Mesothelial cell of epicardium (in vitro differentiated cells): ENCODE measurements at regions not wholly inside any gene's neighbourhood (a gene's known extent, or its start where the extent isn't known, plus 50 kb on each side); places are given as distances from the start of the nearest gene placed in this dataset.

Experiments used
- DNase-seq, 2 experiments: peaks; one replicate each; pipeline ENCODE4 v3.0.0; 2021; ENCODE audit warnings: low spot score in 2 of 2; ENCODE audit not compliant: unreplicated experiment in 2 of 2
- H3K27ac Mint-ChIP-seq: 2 replicates; pipeline ENCODE4 v1.8.0; 2021; ENCODE audit warnings: mixed read lengths
- H3K27me3 Mint-ChIP-seq: 2 replicates; pipeline ENCODE4 v1.8.0; 2021; ENCODE audit warnings: low read depth, mixed read lengths
- H3K36me3 Mint-ChIP-seq: 2 replicates; pipeline ENCODE4 v1.8.0; 2021; ENCODE audit warnings: mixed read lengths
- H3K4me1 Mint-ChIP-seq: 2 replicates; pipeline ENCODE4 v1.8.0; 2021; ENCODE audit warnings: mixed read lengths
- H3K4me3 Mint-ChIP-seq: 2 replicates; pipeline ENCODE4 v1.8.0; 2021; ENCODE audit warnings: mild to moderate bottlenecking, moderate library complexity, mixed read lengths
- H3K9me3 Mint-ChIP-seq: 2 replicates; pipeline ENCODE4 v1.8.0; 2021; ENCODE audit warnings: mixed read lengths
- CTCF ChIP-seq: fragments of 200-600 bp; sonication (generic); IDR thresholded peaks from one replicate; pipeline ENCODE4 v1.5.0; 2021; ENCODE audit warnings: antibody characterized with exemption; ENCODE audit not compliant: unreplicated experiment

GRCh38 chr6:87916446-87916845 is 131.2 kb upstream of the SPACA1 start:
- no peak for TF ChIP-seq CTCF
- no peak for DNase-seq
- H3K36me3 Mint-ChIP-seq: no peaks in the 10 kb centered on the region
- no peak overlapping the region for H3K4me3 Mint-ChIP-seq
- H3K27me3 Mint-ChIP-seq: no peaks in the 10 kb centered on the region
- H3K9me3 Mint-ChIP-seq: peaks cover 5% of the 10 kb centered on the region
- H3K27ac Mint-ChIP-seq: no peak overlapping the region
- H3K4me1 Mint-ChIP-seq: peaks cover 10% of the 10 kb centered on the region

GRCh38 chr6:87914637-87915395 is 132.8 kb upstream of the SPACA1 start:
- H3K4me3 Mint-ChIP-seq: no peak overlapping the region
- peaks cover 10% of the 10 kb centered on the region for H3K4me1 Mint-ChIP-seq
- H3K36me3 Mint-ChIP-seq: no peaks in the 10 kb centered on the region
- peaks cover 5% of the 10 kb centered on the region for H3K9me3 Mint-ChIP-seq
- no peaks in the 10 kb centered on the region for H3K27me3 Mint-ChIP-seq
- no peak for TF ChIP-seq CTCF
- no peak for DNase-seq
- no peak overlapping the region for H3K27ac Mint-ChIP-seq

GRCh38 chr6:87913974-87914373 is 133.7 kb upstream of the SPACA1 start:
- Mint-ChIP-seq H3K4me3 (no peak overlapping the region), H3K27me3 (no peaks in the 10 kb centered on the region)
- no peak for TF ChIP-seq CTCF

GRCh38 chr6:87912102-87912501 is 135.5 kb upstream of the SPACA1 start:
- no peaks in the 10 kb centered on the region for H3K36me3 Mint-ChIP-seq
- peaks cover 5% of the 10 kb centered on the region for H3K9me3 Mint-ChIP-seq
- no peak for TF ChIP-seq CTCF
- peaks cover 27% of the 10 kb centered on the region for H3K4me1 Mint-ChIP-seq
- DNase-seq: no peak
- no peak overlapping the region for H3K4me3 Mint-ChIP-seq
- no peak overlapping the region for H3K27ac Mint-ChIP-seq
- no peaks in the 10 kb centered on the region for H3K27me3 Mint-ChIP-seq

More at GRCh38 chr6:87913974-87914373, 133.7 kb upstream of the SPACA1 start:
- Mint-ChIP-seq H3K27ac (peak overlapping the region; percentile 71), H3K36me3 (no peaks in the 10 kb centered on the region), H3K4me1 (peaks cover 15% of the 10 kb centered on the region), H3K9me3 (peaks cover 5% of the 10 kb centered on the region)
- no peak for DNase-seq

- no peak overlapping the region for H3K27ac Mint-ChIP-seq
- no peak for DNase-seq
Measured at GRCh38 chr6:87909849-87910248, 137.8 kb upstream of the SPACA1 start.

More at GRCh38 chr6:87909849-87910248, 137.8 kb upstream of the SPACA1 start:
- Mint-ChIP-seq H3K4me1 (peaks cover 43% of the 10 kb centered on the region), H3K9me3 (no peaks in the 10 kb centered on the region), H3K36me3 (no peaks in the 10 kb centered on the region), H3K4me3 (no peak overlapping the region), H3K27me3 (no peaks in the 10 kb centered on the region)
- TF ChIP-seq CTCF: no peak
